ENCODE measurements at regions not wholly inside any gene's neighbourhood (a gene's known extent, or its start where the extent isn't known, plus 50 kb on each side); places are given as distances from the start of the nearest gene placed in this dataset.

DNA sequence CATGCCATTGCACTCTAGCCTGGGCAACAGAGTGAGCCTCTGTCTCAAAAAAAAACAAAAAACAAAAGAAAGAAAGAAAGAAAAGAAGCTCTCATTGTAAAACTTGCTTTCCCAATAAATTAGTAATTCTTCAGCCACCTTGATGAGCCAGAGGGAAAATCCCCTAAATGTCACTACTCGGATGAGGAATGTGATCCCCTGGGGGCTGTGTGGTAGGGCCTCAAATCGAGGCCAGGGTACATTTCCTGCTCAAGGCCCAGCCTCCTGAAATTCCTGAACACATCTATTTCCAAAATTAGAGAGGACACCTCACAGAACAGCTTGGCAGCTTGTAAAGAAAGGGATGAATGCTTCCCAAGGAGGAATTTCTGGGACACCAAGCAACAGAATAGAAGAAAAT is 147.1 kb upstream of the SESN3 start:
- TF ChIP-seq POLR2A (IDR thresholded peaks at IDR 0.05), result no peak
- TF ChIP-seq, protein P1, sequence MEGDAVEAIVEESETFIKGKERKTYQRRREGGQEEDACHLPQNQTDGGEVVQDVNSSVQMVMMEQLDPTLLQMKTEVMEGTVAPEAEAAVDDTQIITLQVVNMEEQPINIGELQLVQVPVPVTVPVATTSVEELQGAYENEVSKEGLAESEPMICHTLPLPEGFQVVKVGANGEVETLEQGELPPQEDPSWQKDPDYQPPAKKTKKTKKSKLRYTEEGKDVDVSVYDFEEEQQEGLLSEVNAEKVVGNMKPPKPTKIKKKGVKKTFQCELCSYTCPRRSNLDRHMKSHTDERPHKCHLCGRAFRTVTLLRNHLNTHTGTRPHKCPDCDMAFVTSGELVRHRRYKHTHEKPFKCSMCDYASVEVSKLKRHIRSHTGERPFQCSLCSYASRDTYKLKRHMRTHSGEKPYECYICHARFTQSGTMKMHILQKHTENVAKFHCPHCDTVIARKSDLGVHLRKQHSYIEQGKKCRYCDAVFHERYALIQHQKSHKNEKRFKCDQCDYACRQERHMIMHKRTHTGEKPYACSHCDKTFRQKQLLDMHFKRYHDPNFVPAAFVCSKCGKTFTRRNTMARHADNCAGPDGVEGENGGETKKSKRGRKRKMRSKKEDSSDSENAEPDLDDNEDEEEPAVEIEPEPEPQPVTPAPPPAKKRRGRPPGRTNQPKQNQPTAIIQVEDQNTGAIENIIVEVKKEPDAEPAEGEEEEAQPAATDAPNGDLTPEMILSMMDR (IDR thresholded peaks at IDR 0.05), result no peak

Data from right lobe of liver (tissue), 4 donors.